ENCODE measurements at regions not wholly inside any gene's neighbourhood (a gene's known extent, or its start where the extent isn't known, plus 50 kb on each side); places are given as distances from the start of the nearest gene placed in this dataset.
"Not testable (repeated sequence)": the region's sequence is repeated elsewhere in the genome, so short reads cannot be mapped to it uniquely, and the experiment has no call there.

DNA sequence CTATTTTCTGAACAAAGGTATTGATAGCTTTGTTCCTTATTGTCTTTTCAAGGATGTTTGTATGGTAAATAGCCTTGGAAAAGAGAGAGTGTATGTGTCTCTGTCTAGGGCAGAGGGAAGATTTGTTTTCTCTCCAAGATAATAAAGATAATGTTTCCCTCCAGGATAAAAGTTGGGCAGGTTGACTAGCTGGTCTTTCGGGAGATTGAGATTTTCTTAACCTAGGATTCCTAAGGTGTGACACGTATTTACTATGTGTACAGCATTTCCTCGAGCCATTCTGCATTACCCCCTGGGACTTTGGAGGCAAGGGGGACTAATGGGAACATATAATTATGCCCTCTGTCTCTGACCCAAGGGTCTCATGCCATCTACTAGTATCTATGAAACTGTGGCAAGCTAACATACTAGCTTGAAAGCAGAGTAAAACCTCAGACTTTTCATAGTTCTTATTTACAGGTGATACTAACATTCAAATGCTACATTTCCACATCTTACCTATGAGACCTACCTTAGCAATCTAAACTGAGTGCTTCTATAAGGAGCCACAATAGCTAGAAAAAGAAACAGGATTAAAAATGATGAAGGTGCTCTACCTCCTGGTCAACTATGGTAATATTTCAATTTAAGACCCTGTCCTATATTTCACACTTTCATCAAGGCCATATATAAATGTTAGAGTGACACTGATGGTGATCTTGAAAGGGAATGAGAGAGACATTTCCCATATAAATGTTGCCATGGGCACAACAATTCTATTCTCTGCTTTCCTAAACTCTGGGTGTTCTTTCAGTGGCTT is 252.9 kb upstream of the CBLB start:
- DNase-seq, result no peak

DNA sequence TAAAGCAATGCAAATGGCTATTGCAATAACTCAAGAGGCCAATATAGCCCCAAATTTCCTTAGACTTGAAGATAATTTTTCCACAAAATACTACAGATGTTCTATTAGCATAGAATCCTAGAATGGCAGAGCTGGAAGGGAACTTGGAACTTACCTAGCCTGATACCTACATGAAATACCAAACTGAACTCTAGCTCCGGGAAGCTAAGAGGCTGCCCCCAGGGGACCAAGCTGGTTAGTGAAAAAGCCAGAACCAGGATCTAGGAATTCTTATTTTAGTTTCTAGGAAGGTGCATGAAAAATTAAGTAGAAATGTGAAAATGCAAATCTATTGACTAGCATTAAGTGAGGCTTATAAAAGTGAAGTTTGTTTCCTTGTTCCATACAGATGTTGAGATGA is 256.0 kb upstream of the CBLB start:
- no peak for DNase-seq

DNA sequence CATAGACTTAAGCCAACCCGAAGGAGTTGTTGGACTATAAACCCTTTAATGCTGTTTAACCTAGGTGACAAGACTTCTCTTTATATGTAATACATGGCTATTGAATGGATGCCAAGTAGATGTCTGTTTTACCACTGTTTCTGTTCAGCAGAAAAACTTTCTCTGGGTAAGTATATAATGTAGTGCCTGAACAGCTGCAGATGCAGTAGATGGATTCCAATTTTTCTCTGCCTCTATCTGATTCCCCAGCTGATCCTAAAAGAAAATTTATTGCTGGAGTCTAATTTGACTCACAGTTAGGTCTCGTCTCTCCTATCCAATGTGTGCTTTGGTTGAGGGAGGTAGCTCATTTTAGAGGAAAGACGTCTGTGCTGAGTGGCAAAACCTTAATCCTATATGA is 256.5 kb upstream of the CBLB start:
- DNase-seq, result no peak

DNA sequence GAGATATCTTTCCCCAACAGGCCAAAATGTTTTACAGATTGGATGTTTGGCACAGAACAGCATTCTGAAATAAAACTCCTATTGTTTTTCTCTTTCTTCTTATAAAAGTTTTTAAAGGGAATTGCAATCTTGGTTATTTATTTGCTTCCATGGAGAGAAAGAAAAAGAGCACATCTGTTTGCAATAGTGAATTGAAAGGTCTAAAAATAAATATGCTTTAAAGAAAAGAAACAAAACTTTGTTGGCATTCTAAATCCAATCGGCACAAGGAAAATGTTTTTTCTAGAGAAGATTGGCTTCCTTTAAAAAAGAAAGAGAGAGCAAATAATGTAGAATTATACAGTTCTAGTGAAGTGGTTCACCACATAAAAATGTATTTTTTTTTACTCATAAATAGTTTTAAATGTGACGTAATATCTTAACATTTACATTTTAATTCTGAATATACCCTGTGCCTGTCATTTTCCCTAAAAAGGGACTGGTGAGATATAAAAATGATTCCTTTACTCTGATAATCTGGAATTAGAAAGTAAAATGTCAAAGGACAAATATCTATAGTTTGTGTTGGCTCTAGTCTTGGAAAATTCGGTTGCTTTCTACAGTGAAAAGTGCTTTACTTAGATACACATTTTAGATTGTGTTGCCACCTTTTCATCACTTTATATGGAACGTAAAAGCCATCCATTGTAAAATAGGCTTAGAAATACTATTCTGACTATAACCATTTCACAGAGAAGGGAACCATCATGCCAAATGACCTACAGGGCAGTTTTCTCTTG is 257.4 kb upstream of the CBLB start:
- no peak for DNase-seq

DNA sequence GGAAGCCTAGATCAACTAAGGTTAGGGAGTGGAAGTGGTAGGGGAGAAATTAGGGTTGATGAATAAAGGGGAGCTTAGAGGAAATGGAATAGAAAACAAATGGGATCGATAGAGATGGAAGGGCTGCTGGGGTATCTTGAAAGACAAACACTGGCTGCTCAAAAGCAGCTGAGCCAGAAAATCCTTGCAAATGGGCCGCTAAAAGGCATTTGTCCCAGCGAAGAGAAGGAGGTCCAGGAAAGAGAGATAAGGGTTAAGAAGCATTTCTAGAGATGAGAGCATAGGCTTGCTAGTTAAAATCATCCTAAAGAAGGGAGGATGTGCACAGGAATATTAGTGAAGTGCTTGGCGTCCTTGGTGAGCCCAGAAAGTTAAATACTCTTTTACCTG is 258.0 kb upstream of the CBLB start:
- no peak for DNase-seq

DNA sequence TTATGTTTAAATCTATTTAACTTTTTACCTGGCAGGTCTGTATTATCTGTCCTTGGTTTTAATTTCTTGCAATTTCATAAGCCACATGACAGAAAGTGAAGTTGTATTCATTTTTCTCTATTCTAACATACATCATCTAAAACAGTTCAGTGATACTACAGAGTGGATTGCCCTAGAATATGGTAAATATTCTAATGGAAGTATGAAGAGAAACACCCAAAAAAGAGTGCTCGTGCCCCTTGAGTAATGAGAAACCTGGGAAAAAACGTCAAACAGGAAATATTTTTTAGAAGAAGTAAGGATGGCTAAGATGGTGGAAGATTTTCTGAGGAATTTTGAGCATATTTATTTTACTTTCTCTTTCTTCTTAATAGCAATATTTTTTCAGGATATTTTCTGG is 261.1 kb upstream of the CBLB start:
- DNase-seq, result no peak

DNA sequence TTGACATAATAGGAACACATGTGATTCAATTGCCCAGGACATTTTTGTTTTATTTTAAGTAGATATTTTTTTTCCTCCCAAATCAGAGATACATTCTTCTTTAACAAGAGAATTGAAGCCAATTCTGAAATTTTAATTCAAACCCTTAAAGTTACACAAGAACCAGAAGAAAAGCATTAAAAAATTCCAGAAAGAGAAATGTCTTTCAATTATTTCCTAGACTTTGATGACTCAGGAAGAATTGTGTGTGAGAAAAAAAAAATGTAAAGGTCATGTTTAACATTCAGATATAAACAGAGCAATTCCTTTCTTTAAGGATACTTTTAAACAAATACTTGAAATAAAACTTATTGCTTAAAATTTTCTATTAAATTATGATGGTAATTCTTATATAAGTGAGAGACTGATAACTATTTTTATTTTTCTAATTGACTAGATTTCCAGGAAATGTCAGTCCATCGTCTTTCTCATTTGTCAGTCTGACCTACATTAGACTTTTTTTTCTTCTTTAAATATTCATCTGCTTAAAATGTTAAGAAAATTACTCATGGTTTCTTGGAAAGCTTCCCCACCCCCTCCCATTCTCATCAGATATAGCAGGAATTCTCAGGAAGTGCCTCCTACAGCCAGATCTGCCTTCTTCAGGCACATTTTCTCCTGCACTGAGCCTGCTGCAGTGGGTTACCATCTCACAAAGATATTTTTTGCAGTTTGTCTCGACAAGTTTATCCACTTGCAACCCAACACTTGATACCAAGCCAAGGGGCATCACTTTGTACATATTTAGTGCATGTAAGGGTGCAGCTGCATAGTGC is 261.8 kb upstream of the CBLB start:
- DNase-seq, result peak; percentile 20

DNA sequence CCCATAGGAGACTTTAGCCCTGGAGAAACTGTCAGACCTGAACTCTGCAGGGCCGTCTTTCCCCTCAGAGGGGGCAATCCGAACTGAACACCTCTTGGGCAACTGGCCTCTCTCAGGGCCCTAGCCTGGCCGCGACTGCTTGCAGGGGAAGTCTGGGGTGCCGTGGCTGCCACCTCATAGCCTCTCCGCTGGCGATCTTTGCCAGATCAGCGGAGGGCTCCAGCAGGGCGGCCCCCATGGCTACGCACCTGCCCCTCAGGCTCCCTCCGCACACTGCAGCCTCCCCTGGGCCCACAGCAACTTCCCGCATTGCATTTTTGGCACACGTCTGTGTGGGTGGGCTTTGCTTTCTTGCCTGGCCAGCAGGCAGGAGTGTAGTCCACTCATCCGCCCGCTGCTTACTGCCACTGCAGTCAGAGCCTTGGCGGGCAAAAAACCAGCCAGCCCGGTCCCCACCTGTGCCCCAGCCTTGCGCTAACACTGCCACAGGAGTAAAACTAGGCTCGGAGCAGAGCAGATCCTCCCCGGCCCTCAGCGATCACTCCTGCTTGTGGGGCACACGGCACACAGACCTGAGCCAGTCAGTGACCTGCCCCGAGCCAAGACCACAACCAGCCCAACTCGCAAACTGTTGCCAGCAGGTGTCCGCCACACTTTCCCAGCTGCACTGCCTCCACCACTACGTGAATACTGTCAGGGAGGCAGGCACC is 266.8 kb upstream of the CBLB start:
- no peak for DNase-seq

DNA sequence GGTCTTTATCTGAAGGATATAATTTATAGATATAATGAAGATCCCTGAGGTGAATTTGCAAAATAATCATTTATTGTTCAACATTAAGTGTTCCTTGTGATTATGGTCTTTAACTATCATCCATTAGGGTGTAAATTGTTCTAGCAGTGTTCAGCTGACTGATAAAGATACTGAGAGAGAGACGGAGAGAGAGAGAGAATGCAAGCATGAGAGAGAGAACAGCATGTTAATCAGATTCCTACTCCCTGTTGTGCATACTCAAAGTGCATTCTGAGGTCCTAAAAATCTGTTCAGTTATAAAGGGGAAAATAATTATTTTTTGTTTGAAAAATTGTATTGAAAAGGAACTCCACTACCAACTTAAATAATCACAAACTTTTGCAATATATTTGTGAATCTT is 271.0 kb upstream of the CBLB start:
- no peak for DNase-seq

DNA sequence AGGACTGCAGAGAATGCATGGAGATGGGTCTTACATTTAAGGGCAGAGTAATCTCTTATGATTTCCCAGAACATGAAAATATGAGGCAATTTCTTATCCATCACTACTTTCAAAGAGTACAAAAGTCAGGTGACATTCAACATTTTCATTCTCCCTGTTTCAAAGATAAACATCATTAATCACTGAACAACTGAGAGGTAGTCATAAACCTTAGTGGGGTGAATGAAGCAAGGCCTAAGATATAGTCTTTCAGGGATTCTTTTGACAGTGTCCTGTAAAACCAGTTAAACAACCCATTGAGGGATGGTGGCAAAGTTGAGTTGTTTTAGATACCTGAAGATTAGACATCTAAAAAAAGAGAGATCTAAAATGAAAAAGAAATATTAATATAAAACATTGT is 271.6 kb upstream of the CBLB start:
- DNase-seq, result no peak

DNA sequence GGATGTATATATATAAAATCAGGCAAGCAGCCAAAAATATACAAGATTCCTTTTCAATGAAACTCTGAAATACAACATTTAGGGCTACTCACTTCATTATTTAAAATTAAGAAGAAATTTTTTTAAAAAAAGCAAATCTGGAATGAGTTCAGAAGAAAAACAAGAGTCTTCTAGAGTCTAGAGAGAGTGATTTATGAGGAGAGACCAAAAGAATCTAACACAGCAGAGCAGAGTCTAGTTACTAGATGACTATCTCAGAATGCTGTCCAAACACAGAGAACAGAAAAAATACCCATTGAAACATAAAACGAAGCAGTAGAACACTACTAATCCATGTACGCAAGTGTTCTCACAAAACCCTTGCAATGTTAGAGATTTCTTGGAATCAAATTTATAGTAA is 275.2 kb upstream of the CBLB start:
- DNase-seq, result no peak

DNA sequence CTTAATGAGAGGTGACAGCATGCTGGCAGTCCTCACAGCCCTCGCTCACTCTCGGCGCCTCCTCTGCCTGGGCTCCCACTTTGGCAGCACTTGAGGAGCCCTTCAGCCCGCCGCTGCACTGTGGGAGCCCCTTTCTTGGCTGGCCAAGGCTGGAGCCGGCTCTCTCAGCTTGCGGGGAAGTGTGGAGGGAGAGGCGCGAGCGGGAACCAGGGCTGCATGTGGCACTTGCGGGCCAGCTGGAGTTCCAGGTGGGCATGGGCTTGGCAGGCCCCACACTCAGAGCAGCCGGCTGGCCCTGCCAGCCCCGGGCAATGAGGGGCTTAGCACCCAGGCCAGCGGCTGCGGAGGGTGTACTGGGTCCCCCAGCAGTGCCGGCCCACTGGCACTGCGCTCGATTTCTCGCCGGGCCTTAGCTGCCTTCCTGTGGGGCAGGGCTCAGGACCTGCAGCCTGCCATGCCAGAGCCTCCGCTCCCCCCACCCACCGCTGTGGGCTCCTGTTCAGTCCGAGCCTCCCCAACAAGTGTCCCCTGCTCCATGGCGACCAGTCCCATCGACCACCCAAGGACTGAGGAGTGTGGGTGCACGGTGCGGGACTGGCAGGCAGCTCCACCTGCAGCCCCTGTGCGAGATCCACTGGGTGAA is 279.7 kb upstream of the CBLB start:
- not testable (repeated sequence) for DNase-seq

DNA sequence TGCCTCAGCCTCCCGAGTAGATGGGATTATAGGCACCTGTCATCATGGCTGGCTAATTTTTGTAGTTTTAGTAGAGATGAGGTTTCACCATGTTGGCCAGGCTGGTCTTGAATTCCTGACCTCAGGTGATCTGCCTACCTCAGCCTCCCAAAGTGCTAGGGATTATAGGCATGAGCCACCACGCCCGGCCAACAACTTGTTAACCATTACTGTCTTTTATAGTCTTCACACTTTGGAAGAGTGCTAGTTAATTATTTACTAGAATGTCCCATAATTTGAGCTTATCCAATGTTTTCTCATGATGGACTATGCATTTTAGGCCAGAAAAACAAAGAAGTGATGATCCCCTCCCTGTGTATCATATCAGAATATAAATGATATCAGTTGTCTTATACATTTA is 288.6 kb upstream of the CBLB start:
- DNase-seq, result no peak

DNA sequence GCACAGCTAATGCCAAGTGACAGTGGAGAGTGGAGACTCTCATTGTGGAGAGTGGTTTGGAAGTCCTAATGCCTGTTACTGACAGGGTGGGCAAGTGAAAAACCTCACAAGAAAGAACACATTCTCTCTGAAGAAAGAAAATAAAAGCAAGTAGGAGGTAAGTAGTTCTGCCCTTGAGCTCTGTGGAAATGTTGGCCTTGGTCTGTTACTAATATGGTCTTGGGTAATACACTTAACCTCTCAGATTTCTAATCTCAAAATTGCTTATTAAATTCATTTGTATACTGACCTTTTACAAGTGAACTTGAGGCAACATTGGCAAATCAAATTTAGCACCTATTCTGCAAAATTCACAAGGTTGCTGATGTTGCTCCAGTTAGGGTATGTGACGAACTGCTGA is 291.6 kb upstream of the CBLB start:
- DNase-seq, result no peak

DNA sequence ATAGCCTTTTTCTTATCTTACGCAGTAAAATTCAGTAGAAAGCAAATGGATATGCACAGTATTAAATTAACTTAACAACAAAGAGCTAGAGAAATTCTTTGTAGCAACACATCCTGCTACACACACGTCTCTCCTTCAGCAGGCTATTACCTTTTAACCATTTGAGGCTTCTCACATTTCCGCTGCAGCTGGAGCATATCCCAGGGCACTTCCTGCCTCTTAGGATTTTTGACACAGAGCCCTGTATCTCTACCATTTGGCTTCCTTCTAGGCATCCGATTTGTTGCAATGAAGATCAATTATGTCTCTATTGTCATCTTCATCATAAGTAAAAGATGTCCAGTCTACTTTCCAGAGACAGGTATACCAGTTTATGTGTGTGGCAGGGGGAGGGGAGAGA is 292.4 kb upstream of the CBLB start:
- DNase-seq, result no peak

DNA sequence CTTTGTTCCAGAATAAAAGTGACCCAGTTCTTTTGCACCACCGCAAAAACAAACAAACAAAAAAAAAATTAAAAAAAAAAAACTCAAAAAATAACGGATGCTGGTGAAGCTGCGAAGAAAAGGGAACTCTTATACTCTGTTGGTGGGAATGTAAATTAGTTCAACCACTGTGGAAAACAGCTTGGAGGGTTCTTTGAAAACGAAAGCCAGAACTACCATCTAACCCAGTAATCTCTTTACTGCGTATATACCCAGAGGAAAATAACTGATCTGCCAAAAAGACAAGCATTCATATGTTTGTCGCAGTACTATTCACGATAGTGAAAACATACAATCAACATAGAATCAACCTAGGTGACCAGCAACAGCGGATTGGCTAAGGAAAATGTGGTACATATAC is 298.9 kb upstream of the CBLB start:
- DNase-seq, result no peak

DNA sequence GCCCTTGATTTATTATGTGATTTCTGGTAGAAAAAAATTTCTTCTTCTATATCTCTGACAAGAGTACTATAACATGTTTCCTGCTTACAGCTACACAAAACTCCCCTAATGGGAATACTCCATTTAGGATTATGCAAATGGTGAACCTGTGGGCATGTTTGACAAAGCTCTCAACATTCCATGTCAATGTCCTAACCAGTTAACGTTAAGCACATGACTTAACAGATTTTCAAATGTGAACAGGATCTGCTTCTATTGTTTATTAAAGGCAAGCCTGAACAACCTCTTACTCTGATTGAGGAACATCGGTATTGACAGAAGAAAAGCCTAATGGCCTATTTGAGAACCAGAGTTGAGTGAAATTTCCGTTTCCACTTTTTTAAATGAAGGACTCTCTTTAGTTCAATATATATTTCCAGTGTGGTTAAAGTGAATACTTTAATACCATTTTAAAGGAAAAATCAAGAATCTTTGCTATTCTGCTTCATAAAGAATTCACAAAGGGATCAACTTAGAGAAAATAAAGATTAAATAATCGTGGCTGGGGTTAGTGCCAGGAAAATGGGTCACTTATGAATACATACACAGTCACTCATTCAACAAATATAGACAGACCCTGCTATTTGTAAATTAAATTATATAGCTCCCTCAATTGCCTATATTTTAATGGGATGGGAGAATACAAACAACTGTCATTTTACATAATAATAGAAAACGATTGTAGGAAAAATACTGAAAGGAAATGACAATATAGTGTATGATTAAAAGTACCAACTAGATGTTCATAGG is 300.3 kb upstream of the CBLB start:
- no peak for DNase-seq

DNA sequence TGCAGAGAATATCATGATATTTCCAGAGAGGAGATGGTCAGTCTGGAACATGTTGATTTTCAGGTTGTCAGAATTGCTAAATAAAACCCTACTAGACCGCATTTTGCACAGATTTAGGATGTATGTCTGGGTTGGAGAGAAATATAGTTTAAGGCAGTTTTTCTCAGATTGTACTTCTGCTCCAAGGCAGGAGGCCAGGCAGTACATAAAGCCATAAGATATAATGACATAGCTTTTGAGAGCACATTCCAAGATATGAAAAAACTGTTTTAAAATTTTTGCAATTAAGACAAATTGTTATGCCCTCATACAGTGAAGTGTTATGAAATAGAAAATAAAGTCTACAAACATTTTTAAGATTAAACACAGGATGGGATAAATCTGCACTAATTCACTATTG is 301.8 kb upstream of the CBLB start:
- DNase-seq, result no peak

DNA sequence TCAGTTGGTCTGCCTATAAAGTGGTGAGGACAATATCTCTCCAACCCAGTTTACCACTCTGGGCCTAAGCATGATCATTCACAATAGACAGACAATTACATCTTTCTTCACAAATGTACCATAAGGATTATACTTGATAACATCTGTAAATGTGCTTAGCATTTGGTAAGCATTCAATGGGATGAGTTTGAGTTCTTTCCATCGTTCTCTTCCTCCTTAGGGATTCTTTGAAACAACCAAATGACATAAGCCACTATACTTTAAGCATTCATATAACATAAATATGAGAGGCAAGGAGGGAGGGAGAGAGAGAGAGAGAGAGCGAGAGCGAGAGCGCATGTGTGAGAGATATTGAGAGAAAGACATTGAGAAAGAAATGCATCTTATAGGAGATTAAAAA is 303.3 kb upstream of the CBLB start:
- DNase-seq, result no peak

DNA sequence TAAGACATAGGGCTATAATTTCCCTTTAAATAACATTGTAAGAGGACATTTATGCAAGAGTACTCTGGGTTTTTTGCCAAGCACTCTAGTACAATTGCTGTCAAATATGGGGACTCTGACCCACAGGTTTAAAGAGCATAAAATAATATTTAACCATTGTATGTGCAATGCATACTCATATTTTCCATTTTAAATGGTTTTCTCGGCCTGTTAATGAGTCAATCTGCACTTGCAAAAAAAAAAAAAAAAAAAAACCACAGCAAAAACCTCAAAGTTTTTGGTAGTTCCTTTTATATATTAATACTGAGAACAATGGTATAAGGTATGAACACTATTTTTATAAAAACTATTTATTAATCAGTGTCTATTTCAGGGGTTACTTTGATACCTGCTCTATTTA is 304.0 kb upstream of the CBLB start:
- no peak for DNase-seq

DNA sequence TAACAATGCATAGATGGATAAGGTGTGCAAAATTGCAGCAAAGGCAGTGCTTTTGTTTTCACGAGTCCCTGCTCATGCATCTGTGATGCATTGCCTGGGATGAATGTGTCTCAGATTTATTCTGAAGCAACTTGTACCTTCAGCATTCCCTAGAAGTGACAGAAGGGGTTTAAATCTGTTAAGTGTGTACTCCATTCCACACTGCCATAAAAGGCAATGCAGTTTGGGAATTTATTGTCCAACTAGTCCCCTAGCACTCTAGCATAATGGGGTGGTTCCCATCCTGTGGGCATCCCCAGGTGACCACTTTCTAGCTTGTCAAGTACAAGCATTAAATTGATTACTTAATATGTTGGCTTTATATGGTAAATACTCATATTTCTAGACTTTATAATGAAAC is 306.5 kb upstream of the CBLB start:
- no peak for DNase-seq

All from right kidney (tissue), 1 donor.